ENCODE measurements at regions not wholly inside any gene's neighbourhood (a gene's known extent, or its start where the extent isn't known, plus 50 kb on each side); places are given as distances from the start of the nearest gene placed in this dataset.
"Not testable (repeated sequence)": the region's sequence is repeated elsewhere in the genome, so short reads cannot be mapped to it uniquely, and the experiment has no call there.

DNA sequence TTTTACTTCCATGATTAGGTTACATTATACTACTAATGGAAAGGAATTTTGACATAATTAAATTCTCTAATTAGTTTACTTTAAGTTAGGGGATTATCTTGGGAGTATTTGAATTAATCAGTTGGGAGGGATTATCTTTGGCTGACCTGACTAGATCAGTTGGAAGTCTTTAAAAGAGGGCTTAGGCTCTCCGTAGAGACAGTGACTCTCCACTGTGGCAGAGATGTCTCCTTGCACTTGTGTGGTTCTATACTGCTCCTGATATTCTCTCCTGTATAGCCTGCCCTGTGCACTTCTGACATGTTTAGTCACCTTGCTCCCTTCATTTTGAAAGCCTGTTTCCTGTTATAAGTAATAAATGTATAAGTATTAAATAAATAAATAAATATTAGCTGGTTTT lies 1612.3 kb upstream of the PRR20A start:
- no peak for DNase-seq

GRCh38 chr13:55534306-55534705 lies 1606.4 kb upstream of the PRR20A start:
- no peak for DNase-seq

DNA sequence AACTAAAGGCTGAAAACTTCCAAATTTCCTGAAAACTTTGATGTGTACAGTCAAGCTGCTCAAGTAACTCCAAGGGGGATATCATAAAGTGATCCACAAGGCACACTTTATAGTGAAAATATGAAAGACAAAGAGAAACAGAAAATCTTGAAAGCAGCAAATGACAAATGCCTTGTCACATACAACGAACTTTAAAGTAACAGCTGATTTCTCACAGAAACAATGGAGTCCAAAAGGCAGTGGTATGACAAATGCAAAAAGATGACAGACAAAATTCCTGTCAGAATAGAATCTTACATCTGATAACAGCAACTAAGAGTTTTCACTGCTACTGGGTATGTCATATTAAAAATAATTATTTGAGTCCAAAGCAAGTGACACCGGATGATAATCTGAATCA lies 1602.3 kb upstream of the PRR20A start:
- no peak for DNase-seq

- DNase-seq: no peak
Observed at GRCh38 chr13:55543053-55543452, 1597.7 kb upstream of the PRR20A start.

- DNase-seq: no peak
Observed at GRCh38 chr13:55550624-55551023, 1590.1 kb upstream of the PRR20A start.

- peak; percentile 35 for DNase-seq
Observed at GRCh38 chr13:55553701-55554100, 1587.0 kb upstream of the PRR20A start.

- DNase-seq: no peak
Observed at GRCh38 chr13:55554741-55555140, 1586.0 kb upstream of the PRR20A start.

DNA sequence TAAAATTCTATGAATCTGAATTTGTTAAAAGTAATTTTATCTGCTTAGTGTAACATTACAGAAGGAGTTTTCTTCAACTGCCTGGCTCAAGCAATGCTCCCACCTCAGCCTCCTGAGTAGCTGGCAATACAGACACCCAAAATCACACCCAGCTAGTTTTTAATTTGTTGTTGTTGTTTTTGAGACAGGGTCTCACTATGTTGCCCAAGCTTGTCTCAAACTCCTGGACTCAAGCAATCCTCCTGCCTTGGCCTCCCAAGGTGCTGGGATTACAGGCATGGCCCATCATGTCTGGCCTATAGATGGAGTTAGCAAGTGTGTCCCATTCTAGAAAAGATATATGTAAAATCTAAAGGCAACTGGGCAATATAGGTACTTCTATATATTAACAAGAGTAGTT lies 1580.4 kb upstream of the PRR20A start:
- DNase-seq: no peak

DNA sequence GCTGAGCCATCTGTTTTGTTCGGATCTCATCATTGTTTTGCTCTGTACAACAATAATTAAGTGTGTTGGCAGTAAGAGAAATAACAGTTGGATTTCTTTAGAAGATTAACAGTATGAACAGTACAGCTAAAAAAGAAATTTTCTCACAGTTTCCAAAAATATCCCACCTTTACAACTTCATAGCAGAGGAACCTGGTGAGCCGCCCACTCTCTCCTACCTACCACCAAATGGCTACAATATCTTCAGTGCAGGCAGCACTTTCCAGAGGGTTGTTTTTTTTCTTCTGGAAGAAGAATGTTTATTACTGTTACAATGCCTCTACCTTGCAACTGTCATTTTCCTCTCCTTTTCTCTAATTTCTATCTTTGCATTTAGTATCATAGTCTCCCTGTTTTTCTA lies 1577.5 kb upstream of the PRR20A start:
- DNase-seq: no peak

GRCh38 chr13:55566334-55566733 lies 1574.4 kb upstream of the PRR20A start:
- no peak for DNase-seq

GRCh38 chr13:55566779-55567178 lies 1573.9 kb upstream of the PRR20A start:
- DNase-seq: no peak

DNA sequence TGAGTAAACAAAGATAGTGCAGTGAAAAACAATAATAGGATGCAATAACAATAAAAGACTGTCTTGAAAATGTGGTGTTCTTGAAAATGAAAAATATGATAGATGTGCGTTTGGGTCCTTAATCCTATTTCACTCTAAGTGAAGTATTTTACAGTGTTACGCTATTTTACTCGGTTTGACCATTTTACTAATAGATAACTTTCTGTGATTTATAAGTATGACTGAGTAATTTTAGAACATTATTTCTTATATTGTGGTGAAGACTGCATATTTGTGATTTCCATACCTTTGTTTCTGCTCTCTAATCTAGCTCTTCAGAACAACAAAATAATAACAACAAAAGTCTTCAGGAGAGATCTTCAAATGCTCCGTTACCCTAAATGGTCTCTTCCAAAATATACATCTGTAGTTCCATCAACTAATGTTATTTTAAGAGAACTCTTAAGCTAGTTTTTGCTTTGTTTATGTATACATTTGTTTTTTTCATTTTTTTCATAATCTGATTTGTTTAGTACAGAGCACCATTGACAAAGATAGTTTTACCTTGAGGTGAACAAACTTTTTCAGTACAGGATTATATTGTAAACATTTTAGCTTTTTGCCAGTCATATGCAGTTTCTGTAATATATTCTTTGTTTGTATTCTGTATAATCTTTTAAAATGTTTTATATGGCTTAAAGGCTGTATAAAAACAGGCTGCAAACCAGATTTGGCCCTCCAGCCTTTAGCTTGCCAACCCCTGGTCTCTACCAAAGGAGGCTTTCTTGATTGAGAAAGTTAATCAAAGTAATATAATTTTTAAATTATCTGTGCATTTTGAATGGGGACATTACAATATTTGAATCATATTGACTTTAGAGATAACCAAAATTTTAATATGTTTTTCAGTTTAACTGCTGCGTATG lies 1572.7 kb upstream of the PRR20A start:
- no peak for DNase-seq

GRCh38 chr13:55569082-55569481 lies 1571.6 kb upstream of the PRR20A start:
- DNase-seq: no peak

DNA sequence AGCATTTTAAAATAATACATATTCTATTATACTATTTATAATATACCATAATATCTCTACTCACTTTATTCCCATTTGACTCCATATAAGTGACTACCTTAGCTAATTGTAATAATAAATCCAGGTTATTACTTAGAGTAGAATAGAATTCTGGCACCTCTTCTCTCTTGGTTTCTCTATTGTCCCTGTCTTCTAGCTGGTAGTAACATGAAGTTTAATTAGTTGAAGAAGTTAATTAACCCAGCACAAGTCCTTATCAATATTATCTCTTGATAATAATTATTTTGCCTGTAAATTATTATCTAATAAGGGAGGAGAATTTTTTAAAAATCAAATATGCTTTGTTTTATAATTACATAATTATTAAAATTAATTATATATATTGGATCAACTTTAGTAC lies 1571.2 kb upstream of the PRR20A start:
- no peak for DNase-seq

DNA sequence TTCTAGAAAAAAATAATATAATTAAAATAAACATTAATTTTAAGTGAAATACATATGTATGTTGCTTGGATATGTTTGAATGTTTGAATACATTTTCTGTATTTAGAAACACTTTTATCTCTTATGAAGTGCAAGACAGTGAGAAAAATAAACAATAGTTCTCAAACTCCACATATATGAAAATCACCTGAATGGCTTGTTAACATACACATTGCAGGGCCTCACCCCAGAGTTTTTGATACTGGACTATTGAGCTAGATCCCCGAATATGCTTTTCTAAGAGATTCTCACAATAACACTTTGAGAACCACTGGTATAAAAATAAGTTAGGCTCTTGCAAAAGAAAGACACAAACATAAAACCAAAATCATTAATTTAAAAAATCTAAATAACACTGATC lies 1570.3 kb upstream of the PRR20A start:
- DNase-seq: no peak

DNA sequence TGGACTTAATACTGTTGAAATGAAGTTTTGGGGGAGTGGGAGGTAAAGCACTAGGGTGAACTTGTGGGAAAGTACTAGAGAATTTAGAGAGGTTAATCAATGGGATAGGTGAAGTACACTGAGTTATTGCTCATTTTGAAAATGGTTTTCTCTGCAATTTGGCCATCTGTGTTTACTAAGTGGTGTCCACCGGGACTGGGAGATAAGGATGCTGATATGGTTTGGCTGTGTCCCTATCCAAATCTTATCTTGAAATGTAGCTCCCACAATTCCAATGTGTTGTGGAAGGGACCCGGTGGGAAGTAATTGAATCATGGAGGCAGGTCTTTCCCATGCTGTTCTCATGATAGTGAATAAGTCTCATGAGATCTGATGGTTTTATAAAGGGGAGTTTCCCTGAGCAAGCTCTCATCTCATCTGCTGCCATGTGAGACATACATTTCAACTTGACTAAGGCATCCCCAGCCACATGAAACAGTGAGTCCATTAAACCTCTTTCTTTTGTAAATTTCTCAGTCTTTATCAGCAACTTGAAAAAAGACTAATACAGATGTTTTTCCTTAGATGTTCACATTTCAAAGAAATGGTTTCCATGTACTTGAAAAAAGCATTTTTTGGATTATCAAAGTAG lies 1569.4 kb upstream of the PRR20A start:
- DNase-seq: no peak

DNA sequence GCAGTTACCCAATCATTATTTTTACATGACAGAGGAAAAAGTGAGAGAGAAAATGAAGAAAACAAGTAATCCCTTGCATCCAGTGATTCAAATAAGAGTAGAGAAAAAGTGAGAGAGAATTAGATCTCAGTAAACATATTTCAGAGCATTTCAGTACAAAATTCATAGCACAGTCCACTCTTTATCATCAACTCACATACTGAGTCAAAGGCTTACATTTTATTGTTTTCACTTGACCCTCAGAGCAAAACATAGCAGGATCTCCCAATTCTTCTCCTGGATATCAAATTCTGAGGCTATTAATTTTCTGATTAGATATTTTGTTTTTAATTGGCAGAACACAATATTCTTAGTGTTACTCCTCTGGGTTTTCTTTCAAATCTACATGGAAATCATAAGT lies 1568.3 kb upstream of the PRR20A start:
- DNase-seq: no peak

DNA sequence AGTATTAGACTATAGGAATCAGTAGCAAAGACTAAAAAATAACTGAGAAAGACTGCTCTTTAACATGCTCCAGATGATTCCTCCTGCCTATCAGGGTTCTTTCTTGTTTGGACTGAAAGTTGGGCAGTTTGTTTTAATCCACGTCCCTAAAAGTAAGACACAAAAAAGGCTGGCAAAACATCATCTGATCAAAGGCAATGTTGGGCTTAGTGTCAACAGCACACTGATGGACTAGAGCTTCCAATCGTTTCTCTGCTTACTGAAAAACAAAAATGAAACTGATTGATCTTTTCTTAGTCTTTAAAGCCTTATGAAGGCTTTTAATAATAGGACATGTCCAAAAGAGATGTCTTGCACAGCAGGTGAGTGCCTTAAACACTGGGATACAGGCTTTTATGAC lies 1567.9 kb upstream of the PRR20A start:
- DNase-seq: no peak

DNA sequence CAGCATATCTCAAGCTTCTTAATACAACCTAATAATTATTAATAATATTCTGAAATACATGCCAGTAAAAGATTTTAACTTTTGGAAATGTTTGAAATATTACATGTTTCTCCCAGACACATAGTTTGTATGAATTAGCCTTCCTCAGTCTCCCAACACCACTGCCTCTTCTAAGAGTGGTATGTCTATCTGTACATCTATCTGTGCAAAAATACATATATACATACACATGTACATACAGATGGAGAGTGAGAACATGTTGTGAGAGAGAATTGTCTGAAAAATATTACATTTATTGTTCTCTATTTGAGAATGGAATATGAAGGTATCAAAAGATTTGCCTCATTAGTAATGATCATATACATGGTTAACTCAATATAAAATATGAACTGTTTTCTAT lies 1567.2 kb upstream of the PRR20A start:
- no peak for DNase-seq

- DNase-seq: no peak
Observed at GRCh38 chr13:55576389-55576788, 1564.3 kb upstream of the PRR20A start.

DNA sequence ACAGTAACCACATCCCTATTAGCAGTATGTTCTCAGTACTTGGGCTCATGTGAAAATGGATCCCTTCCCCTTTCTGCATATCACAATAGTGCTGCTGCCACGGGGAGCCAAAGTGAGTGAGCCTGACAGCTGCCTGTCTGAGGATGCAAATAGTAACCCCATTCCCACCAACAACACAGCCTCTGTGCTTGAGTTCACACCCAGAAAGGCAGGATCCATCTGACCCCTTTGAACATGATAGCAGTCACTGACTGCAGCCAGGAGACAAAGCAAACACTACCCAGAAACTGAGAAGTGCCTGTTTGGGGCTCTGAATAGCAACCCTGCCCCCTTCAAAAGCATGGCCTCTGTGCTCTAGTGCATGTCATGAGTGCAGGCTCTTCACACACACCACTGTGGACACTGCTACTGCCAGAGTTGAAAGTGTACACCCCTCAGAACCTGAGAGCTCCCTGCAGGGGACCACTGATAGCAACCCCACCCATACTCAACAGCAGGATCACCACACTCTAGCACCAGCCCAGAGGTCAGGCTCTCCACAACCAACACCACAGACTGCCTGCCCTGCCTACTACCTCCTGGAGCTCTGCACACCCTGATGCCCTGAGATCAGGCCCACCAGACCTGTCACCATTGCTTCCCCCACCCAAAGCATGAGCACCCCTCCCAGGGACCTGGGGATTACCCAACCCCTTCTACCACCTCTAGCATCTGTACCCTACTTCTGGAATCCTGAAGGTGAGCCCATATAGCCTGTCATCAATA lies 1563.5 kb upstream of the PRR20A start:
- DNase-seq: no peak

DNA sequence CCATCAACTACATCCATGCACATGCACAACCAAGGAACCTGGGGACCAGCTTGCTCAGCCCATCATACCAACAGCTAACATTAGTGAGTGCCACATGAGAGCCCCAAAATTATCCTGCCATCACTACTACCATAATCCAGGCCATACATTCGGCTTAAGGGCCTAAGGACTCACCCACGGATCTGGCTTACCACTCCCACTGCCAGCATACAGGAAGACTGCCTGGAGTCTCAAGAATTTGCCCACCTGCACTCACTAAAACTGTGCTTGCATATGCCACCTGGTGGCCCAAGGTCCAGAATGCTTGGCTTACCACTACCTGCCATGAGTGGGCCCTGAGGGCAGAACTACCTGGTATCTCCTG lies 1562.9 kb upstream of the PRR20A start:
- DNase-seq: no peak

- DNase-seq: not testable (repeated sequence)
Observed at GRCh38 chr13:55582294-55582693, 1558.4 kb upstream of the PRR20A start.
